HG03442 (cell line): ENCODE measurements at regions not wholly inside any gene's neighbourhood (a gene's known extent, or its start where the extent isn't known, plus 50 kb on each side); places are given as distances from the start of the nearest gene placed in this dataset.

Experiments used
- ATAC-seq: cut with Tn5 transposase; IDR thresholded peaks from one replicate; pipeline ENCODE4 v1.9.1; 2021; ENCODE audit warnings: mild to moderate bottlenecking, moderate library complexity; ENCODE audit not compliant: unreplicated experiment

GRCh38 chr10:10609379-10609955 lies 408.2 kb upstream of the CELF2 start:
- ATAC-seq: no peak

GRCh38 chr10:10610171-10610570 lies 407.5 kb upstream of the CELF2 start:
- no peak for ATAC-seq

GRCh38 chr10:10612151-10612550 lies 405.5 kb upstream of the CELF2 start:
- no peak for ATAC-seq

- no peak for ATAC-seq
These were observed 403.9 kb upstream of the CELF2 start for GRCh38 chr10:10613656-10614244.

GRCh38 chr10:10617686-10618085 lies 400.0 kb upstream of the CELF2 start:
- ATAC-seq: no peak

GRCh38 chr10:10618139-10618538 lies 399.5 kb upstream of the CELF2 start:
- ATAC-seq: no peak

- no peak for ATAC-seq
These were observed 393.6 kb upstream of the CELF2 start for GRCh38 chr10:10623958-10624566.

- no peak for ATAC-seq
These were observed 393.1 kb upstream of the CELF2 start for GRCh38 chr10:10624567-10624962.

- no peak for ATAC-seq
These were observed 392.2 kb upstream of the CELF2 start for GRCh38 chr10:10625491-10625890.

GRCh38 chr10:10626734-10627133 lies 390.9 kb upstream of the CELF2 start:
- ATAC-seq: no peak

GRCh38 chr10:10627414-10627813 lies 390.3 kb upstream of the CELF2 start:
- no peak for ATAC-seq

- no peak for ATAC-seq
These were observed 388.2 kb upstream of the CELF2 start for GRCh38 chr10:10629512-10629911.

GRCh38 chr10:10630281-10630680 lies 387.4 kb upstream of the CELF2 start:
- ATAC-seq: no peak

- no peak for ATAC-seq
These were observed 386.9 kb upstream of the CELF2 start for GRCh38 chr10:10630782-10631181.

- no peak for ATAC-seq
These were observed 375.5 kb upstream of the CELF2 start for GRCh38 chr10:10642189-10642588.

GRCh38 chr10:10642751-10643150 lies 374.9 kb upstream of the CELF2 start:
- no peak for ATAC-seq

GRCh38 chr10:10644008-10644646 lies 373.5 kb upstream of the CELF2 start:
- ATAC-seq: no peak

GRCh38 chr10:10644676-10645385 lies 372.8 kb upstream of the CELF2 start:
- no peak for ATAC-seq

- no peak for ATAC-seq
These were observed 370.3 kb upstream of the CELF2 start for GRCh38 chr10:10647331-10647730.

- no peak for ATAC-seq
These were observed 360.4 kb upstream of the CELF2 start for GRCh38 chr10:10657139-10657760.

- no peak for ATAC-seq
These were observed 359.4 kb upstream of the CELF2 start for GRCh38 chr10:10658172-10658785.
